PC-9 (cell line): ENCODE measurements at regions not wholly inside any gene's neighbourhood (a gene's known extent, or its start where the extent isn't known, plus 50 kb on each side); places are given as distances from the start of the nearest gene placed in this dataset.

Experiments
- BruUV-seq: library from RNA; stranded (reverse); fragments of 400-500 nt; replicated peaks from 2 replicates; lab custom pipeline; 2021; lab: Mats Ljungman, UMichigan
- CTCF ChIA-PET: fragments of 300-600 bp; sonication (Branson Sonifier 250); formaldehyde crosslinking; loops from one replicate; lab custom pipeline; 2022; ENCODE audit warnings: antibody characterized with exemption; lab: Charles Lee
- POLR2A ChIA-PET: fragments of 300-600 bp; sonication (Branson Sonifier 250); formaldehyde crosslinking; loops from one replicate; lab custom pipeline; 2022; ENCODE audit warnings: antibody characterized with exemption; ENCODE audit not compliant: unreplicated experiment; lab: Charles Lee
- DNase-seq, 2 experiments: peaks; one replicate each; pipeline versions ENCODE4 v3.0.0 to v3.0.0-alpha.2; 2015 to 2022; ENCODE audit warnings: mixed read lengths in 1 of 2
- H2AFZ ChIP-seq: fragments of 200-600 bp; sonication (generic); 2 replicates; pipeline ENCODE4 v1.8.1; 2017; ENCODE audit warnings: antibody characterized with exemption
- H3F3A ChIP-seq: fragments of 200-600 bp; sonication (generic); 2 replicates; pipeline ENCODE4 v1.8.1; 2017; ENCODE audit warnings: antibody characterized with exemption, mild to moderate bottlenecking, low read depth; ENCODE audit not compliant: insufficient read depth
- H3K27ac ChIP-seq: fragments of 200-600 bp; sonication (generic); 2 replicates; pipeline ENCODE4 v1.6.1; 2016; ENCODE audit warnings: mixed run types
- H3K27me3 ChIP-seq: fragments of 200-600 bp; sonication (generic); 2 replicates; pipeline ENCODE4 v1.6.1; 2016; ENCODE audit warnings: low read depth, mixed run types; ENCODE audit not compliant: insufficient read depth
- H3K36me3 ChIP-seq: fragments of 200-600 bp; sonication (generic); 2 replicates; pipeline ENCODE4 v1.6.1; 2016; ENCODE audit warnings: low read depth, mixed run types
- H3K4me1 ChIP-seq: fragments of 200-600 bp; sonication (generic); replicated peaks from 2 replicates; pipeline ENCODE4 v1.6.1; 2016; ENCODE audit warnings: mixed run types; ENCODE audit not compliant: insufficient read depth
- H3K4me2 ChIP-seq: fragments of 200-600 bp; sonication (generic); 2 replicates; pipeline ENCODE4 v1.6.1; 2017; ENCODE audit warnings: mixed run types
- H3K4me3 ChIP-seq: fragments of 200-600 bp; sonication (generic); 2 replicates; pipeline ENCODE4 v1.6.1; 2016; ENCODE audit warnings: mixed run types
- H3K79me2 ChIP-seq: fragments of 200-600 bp; sonication (generic); 2 replicates; pipeline ENCODE4 v1.6.1; 2017; ENCODE audit warnings: low read depth, mixed run types
- H3K9me2 ChIP-seq: fragments of 200-600 bp; sonication (generic); 2 replicates; pipeline ENCODE4 v1.8.1; 2017; ENCODE audit warnings: mild to moderate bottlenecking; ENCODE audit not compliant: insufficient read depth
- H3K9me3 ChIP-seq: fragments of 200-600 bp; sonication (generic); 2 replicates; pipeline ENCODE4 v1.8.1; 2016; ENCODE audit warnings: low read depth; ENCODE audit not compliant: insufficient read depth
- H4K20me1 ChIP-seq: fragments of 200-600 bp; sonication (generic); 2 replicates; pipeline ENCODE4 v1.8.1; 2017; ENCODE audit not compliant: insufficient read depth
- EZH2 ChIP-seq: fragments of 200-600 bp; sonication (generic); IDR thresholded peaks from 2 replicates; pipeline ENCODE4 v1.8.0; 2017; ENCODE audit warnings: antibody characterized with exemption, low read depth
- intact Hi-C: fragments of 100-400 bp; cut with micrococcal nuclease; formaldehyde crosslinking; loops from one replicate; pipeline ENCODE4 v1.10.0; 2022; ENCODE audit not compliant: unreplicated experiment
- TF ChIP-seq, protein P1 (sequence below): fragments of 200-600 bp; sonication (generic); conservative IDR thresholded peaks from 2 replicates; pipeline ENCODE4 v1.6.1; 2017; ENCODE audit warnings: mixed run types, antibody characterized with exemption, mild to moderate bottlenecking, moderate library complexity

DNA sequence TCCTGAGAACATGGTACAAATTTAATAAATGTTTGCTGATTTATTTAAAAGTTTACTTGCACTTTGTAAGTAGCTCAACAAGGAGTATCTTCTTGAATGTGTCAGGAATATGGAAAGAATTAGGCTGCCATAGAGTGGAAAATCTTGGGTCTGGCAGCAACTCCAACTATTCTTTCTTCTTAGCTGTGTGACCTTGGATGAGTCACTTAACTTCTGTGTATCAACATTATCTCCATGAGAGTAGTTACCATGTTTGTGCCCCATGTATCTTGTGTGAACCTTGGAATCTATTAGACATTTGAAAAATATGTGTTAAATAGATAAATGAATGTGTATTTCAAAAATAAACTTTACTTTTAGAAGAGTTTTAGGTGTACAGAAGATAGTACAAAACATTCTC is 348.8 kb downstream of the GBA3 start:
- ChIA-PET POLR2A (no interaction called here), CTCF (no interaction called here)
- Histone ChIP-seq H3K9me3 (no peaks in the 10 kb centered on the region), H3K79me2 (no peaks in the 10 kb centered on the region), H2AFZ (no peak overlapping the region), H3K9me2 (no peaks in the 10 kb centered on the region), H3K4me2 (no peak overlapping the region), H3K27ac (no peak overlapping the region), H3K27me3 (no peaks in the 10 kb centered on the region), H4K20me1 (no peaks in the 10 kb centered on the region), H3F3A (no peaks in the 10 kb centered on the region), H3K4me1 (no peaks in the 10 kb centered on the region), H3K4me3 (no peak overlapping the region), H3K36me3 (no peaks in the 10 kb centered on the region)
- intact Hi-C loops: no loop called here
- BruUV-seq: no TSS peak
- no peak for DNase-seq
- no peak for TF ChIP-seq EZH2
- TF ChIP-seq, protein P1, sequence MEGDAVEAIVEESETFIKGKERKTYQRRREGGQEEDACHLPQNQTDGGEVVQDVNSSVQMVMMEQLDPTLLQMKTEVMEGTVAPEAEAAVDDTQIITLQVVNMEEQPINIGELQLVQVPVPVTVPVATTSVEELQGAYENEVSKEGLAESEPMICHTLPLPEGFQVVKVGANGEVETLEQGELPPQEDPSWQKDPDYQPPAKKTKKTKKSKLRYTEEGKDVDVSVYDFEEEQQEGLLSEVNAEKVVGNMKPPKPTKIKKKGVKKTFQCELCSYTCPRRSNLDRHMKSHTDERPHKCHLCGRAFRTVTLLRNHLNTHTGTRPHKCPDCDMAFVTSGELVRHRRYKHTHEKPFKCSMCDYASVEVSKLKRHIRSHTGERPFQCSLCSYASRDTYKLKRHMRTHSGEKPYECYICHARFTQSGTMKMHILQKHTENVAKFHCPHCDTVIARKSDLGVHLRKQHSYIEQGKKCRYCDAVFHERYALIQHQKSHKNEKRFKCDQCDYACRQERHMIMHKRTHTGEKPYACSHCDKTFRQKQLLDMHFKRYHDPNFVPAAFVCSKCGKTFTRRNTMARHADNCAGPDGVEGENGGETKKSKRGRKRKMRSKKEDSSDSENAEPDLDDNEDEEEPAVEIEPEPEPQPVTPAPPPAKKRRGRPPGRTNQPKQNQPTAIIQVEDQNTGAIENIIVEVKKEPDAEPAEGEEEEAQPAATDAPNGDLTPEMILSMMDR: no peak

- H3K27me3 ChIP-seq: no peaks in the 10 kb centered on the region
- H3K27ac ChIP-seq: no peak overlapping the region
- no peak overlapping the region for H3K4me3 ChIP-seq
- CTCF ChIA-PET: no interaction called here
- no peak for TF ChIP-seq EZH2
- TF ChIP-seq, protein P1: no peak
- H3K79me2 ChIP-seq: no peaks in the 10 kb centered on the region
- no peaks in the 10 kb centered on the region for H3K9me2 ChIP-seq
- H3F3A ChIP-seq: no peaks in the 10 kb centered on the region
- H3K4me1 ChIP-seq: no peaks in the 10 kb centered on the region
- H3K4me2 ChIP-seq: no peak overlapping the region
- no peaks in the 10 kb centered on the region for H4K20me1 ChIP-seq
- no peak for DNase-seq
- intact Hi-C loops: no loop called here
- POLR2A ChIA-PET: no interaction called here
- BruUV-seq: no TSS peak
- H3K9me3 ChIP-seq: no peaks in the 10 kb centered on the region
- no peak overlapping the region for H2AFZ ChIP-seq
- H3K36me3 ChIP-seq: no peaks in the 10 kb centered on the region
Observed at GRCh38 chr4:23040539-23040938, 347.8 kb downstream of the GBA3 start.

DNA sequence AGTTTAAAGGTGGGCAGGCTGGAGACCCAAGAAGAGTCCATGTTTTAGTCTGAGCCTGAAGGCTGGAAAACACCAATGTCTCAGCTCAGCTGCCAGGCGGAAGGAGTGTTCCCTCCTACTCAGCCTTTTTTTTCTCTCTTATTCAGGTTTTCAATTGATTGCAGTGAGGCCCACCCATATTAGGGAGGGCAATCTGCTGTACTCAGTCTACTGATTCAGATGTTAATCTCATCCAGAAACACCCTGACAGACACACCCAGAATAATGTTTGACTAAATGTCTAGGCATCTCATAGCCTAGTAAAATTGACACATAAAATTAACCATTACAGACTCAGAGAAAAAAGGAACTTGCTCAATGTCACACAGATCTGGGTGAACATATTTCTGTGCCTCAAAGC is 347.1 kb downstream of the GBA3 start:
- H3F3A ChIP-seq: no peaks in the 10 kb centered on the region
- no peak overlapping the region for H3K4me3 ChIP-seq
- ChIA-PET CTCF (no interaction called here), POLR2A (no interaction called here)
- H3K79me2 ChIP-seq: no peaks in the 10 kb centered on the region
- no peak overlapping the region for H3K4me2 ChIP-seq
- H3K36me3 ChIP-seq: no peaks in the 10 kb centered on the region
- no peak for DNase-seq
- H3K27me3 ChIP-seq: no peaks in the 10 kb centered on the region
- no peaks in the 10 kb centered on the region for H4K20me1 ChIP-seq
- no peak overlapping the region for H2AFZ ChIP-seq
- intact Hi-C loops: no loop called here
- H3K9me3 ChIP-seq: no peaks in the 10 kb centered on the region
- no peak for TF ChIP-seq EZH2
- TF ChIP-seq, protein P1: no peak
- no peaks in the 10 kb centered on the region for H3K4me1 ChIP-seq
- no TSS peak for BruUV-seq
- H3K27ac ChIP-seq: no peak overlapping the region
- H3K9me2 ChIP-seq: no peaks in the 10 kb centered on the region
